Stimulated activated CD4-positive, alpha-beta T cell treated with anti-CD3 and anti-CD28 coated beads, Interleukin-15, amount 100 ng/mL, for 24 hours (primary cell): ENCODE measurements at regions not wholly inside any gene's neighbourhood (a gene's known extent, or its start where the extent isn't known, plus 50 kb on each side); places are given as distances from the start of the nearest gene placed in this dataset.
"Not testable (repeated sequence)": the region's sequence is repeated elsewhere in the genome, so short reads cannot be mapped to it uniquely, and the experiment has no call there.

Source experiments
- DNase-seq: peaks from one replicate; pipeline ENCODE4 v3.0.0-alpha.2; 2020

DNA sequence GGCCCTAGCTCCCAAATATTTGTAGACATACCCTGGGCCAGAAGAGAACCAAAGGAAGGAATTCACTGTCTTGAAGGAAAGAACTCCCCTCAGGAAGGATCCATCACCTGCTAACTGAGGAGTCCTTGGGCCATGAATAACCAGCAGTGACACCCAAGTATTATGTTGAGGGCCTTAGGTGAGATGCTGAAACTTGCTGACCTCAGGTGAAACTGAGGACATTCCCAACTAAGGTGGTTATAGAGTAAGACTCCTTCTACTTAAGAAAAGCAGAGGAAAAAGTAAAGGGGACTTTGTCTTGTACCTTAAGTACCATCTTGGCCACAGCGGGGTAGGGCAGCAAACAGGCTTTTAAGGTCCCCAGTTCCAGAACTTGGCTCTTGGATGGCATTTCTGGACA, 491.7 kb downstream of the C6orf118 start:
- DNase-seq: no peak

DNA sequence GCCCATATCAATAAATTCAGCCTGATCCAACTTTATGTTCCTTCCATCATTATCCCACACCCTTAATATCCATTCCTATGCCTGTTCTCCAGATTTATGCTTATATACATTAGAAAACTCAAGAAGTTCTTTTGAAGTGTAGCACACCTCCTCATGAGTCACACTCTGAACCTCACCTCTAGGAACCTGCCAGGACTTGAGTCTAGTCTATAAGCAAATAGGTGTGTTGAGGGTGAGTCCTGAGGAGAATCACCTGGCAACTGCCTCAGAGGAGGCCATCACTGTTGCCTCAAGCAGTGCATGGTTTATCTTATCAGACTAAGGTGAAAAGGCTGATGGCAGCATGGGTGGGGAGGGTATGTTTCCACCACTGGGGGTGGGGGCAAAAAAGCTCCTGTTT, 496.7 kb downstream of the C6orf118 start:
- no peak for DNase-seq

DNA sequence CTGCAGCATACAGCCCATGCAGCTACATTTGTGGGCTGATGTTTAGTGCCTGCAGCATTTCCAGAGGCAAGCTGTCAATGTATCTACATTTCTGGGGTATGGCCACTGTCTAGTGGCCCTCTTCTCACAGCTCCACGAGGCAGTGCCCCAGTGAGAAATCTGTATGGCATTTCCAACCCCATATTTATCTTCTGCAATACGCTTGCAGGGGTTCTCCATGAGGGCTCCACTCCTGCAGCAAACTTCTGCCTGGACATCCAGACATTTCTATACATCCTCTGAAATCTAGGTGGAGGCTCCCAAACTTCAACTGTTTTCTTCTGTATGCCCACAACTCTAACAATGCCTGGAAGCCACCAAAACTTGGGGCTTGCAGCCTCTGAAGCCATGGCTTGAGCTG, 502.3 kb downstream of the C6orf118 start:
- DNase-seq: no peak

DNA sequence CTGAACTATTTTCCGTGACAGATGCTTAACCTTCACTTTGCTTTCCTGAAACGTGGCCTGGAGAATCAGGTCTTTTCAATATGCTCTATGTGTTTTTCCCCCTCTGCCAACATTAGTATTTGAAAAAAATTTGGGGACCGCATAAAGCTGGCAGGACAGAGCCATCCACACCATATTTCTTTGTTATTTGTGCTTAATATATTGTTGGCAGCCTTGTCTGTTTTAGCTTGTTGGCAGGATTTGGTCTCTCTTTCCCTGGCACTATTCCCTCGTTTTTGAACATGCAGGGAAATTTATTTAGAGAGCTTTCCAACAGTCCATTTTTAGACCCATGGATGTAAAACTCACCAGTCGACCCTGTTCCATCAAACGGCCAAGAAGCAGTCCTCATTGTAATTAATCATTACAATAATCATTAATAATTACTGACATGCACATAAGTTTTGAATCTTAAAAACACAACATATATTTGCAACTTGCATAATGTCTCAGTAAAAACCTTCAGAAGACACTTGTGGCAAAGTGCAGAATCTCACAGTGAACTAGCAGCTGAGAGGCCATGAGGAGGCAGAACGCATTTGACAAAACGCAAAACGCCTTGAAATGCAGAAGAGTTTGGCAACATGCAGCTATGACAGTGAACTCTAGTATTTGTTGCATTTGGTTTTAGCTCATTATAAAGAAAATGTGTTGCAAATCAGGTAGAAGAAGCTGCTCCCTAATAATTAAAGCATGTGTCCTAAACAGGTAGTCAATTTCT, 514.2 kb downstream of the C6orf118 start:
- no peak for DNase-seq

DNA sequence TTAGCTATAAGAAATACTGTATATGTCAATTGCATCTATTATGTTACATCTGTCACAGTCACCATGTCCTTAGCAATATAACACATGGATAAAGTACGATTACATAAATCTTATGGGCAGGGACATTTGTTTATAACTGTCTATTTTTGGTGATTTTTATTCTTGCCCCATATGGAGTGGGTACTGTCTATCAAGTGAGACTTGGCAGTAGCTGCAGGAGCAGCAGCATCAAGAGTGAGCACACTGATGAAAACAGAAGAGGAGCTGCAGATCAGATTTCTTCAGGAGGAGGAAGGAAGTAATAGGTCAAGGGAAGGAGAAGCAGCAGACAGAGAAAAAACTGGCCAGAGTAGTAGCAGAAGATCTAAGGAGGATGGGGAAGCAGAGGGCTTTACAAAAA, 516.7 kb downstream of the C6orf118 start:
- no peak for DNase-seq

DNA sequence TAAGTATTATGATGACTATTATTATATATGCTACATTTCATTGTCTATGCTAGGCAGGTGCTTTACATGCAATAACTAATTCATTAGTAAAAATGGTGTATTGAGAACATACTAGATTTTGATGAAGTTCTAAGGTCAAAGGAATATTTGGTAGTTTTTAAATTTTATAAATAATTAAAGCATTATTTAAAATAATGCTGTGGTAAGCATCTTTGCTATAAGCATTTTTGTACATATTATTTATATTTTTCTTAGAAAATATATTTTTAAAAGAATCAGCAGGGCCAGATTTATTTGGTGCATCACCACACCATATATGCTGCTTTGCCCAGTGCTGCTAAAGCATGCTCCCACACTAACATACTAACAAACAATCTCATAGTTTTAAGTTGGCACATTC, 517.9 kb downstream of the C6orf118 start:
- no peak for DNase-seq

DNA sequence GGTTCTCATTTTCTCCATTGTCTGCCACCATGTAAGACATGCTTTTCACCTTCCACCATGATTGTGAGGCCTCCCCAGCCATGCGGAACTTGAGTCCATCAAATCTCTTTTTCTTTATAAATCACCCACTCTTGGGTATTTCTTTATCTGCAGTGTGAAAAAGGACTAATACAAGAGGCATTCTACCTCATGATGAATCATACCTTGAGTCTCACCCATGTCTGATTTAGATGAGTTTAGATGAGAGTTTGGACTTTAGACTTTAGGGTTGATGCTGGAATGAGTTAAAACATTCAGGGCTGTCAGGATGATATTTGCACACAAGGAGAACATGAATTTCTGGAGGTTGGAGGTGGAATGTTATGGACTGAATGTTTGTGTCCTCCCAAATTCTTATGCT, 545.6 kb downstream of the C6orf118 start:
- DNase-seq: no peak

DNA sequence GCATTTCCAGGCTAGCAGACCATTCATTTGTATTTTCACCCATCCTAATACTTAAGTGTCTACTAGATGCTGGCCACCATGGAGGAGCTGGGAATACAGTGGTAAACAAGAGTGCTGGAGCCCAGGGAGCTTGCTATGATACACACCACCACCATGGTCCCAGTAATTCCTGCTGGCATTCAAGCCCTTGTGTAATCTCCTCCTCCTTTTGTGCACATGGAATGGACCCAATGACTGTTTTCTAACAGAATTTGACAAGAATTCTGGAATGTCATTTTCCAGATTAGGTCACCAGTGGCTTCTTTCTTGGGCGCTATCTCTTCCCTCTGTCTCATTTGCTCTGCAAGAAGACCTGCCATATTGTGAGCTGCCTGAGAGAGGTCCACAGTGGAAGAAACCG, 552.0 kb downstream of the C6orf118 start:
- no peak for DNase-seq

DNA sequence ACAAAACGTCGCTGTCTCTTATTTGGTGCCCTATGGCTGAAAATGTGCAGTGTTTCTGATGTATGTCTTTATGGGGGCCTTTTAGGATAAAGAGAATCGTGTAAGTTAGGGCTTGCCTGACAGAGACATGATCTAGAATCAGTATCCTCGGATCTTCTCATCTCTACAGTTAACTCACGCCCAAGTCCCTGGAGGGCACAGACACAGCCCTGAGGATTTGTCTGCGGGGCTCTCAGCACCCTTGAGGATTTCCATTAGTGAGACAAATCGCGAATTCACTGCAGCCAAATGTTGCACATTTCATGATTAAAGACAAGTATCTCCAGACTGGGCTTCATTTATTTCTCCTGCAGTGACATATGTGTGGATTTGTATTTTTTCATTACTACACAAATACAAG, 552.7 kb downstream of the C6orf118 start:
- DNase-seq: no peak

DNA sequence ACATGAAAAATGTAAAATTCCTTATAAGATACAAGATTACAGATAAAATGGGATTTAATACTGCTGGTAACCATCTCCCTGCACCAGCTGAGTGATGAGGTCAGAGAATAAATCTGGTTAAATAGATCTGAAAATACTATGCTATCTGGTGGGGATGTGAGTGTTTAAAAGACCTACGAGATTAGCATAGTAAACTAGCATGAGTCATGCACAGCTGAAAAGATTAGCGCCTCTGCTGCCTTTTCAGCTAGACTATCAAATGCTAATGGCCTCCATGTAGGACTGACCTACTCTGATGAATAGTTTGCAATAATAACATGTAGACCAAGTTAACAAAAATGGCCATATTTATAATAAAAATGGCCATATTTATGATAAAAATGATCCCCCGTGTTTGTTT, 553.3 kb downstream of the C6orf118 start:
- DNase-seq: no peak

DNA sequence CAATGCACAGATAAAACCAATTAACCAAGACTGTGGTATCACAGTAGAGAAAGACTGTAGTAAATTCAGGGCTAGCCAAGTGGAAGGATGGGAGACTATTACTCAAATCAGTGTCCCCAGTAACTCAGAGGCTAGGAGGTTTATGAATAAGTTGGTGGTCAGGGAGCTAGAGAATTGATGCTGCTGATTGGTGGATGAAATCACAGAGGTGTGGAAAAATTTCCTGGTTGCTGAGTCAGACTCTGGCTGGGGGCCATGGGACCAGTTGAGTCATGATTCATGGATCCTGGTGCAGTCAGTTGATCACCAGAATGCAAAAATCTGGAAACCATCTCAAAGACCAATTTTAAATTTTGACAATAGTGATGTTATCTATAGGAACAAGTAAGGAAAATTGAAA, 555.9 kb downstream of the C6orf118 start:
- no peak for DNase-seq

DNA sequence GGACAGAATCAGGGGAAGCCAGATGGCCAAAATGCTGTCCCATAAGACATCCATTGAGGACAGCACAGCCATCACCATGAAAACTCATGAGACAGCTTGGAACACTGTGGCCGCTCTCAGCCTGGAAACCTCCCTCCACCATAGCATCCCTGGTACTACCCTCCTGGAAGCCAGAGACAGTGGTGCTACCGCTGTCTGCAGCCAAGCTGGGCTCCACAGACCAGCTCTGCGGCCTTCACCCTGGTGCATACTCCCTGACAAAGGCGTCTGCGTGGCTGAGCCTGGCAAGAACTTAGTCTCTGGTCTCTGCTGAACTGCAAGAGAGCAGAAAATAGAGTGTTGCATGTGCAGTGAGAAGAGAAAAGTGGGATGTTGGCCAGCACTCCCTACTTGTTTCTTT, 558.0 kb downstream of the C6orf118 start:
- no peak for DNase-seq

DNA sequence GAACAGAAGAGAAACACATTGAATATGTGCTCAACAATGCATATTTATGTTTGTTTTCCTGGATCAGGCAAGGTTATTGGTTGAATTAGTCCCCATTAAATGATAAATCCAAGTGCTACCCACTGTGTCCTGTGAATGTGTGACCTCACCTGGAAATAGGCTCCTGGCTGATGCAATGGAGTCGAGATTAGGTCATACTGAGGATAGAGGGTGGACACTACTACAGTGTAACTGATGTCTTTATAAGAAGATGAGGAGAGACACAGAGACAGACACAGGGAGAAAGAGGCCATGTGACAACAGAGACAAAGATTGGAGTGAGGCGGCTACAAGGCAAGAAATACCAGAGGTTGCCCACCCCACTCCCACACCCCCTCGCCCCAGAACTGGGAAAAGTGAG, 559.3 kb downstream of the C6orf118 start:
- no peak for DNase-seq

DNA sequence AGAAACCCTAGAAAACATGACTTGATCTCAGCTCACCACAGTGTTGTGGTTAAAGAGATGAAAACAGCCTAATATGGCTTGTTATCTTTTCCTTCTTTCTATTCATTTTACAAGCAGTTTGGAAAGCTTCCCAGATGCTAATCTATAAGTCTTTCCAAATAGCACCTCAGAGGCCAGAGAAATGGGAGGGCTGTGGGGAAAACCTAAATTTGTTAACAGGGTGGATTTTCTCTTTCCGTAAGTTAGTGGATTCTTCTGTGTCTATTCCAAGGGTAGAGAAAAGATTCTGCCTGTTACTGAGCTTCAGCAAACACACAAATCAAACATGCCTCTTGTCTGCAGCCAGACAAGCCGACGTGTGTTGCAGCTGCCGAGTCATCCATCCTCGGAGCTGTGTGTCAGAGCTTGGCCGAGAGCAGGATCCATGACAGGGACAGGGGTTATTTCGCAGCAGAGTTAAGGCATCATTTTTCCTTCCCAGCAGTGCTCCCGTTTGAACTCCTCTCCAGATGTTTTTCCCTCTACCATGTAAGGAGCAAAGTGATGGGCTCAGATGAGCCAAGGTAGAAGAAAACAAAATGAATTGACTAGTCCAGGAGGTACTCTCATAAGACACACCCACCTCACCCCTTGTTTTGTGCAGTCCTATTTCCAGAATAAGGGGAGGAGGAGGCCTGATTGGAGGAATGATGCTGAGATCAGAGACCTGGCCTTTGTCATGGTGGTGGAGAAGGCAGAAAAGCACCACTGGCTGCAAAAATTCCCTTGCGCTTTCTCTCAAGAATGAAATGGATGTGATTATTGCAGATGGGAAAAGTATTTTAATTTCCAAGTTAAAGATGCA, 560.0 kb downstream of the C6orf118 start:
- no peak for DNase-seq

DNA sequence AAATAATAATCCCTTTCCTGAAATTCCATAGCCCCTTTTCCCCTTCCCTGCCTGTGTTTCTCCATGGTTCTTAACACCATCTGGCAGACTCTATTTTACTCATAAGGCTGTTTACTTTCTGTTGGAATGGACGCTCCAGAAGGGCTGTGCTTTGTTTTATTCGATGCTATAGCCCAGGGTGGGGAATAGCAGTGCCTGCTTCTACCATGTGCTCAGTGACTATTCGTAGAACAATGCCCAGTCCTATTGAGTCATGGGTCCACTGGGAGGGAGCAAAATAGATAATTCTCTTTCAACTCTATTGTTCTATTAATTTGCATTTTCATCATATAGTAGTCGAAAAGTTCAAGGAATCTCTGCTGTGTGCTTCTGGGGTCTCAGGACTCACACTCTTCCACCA, 565.1 kb downstream of the C6orf118 start:
- no peak for DNase-seq

DNA sequence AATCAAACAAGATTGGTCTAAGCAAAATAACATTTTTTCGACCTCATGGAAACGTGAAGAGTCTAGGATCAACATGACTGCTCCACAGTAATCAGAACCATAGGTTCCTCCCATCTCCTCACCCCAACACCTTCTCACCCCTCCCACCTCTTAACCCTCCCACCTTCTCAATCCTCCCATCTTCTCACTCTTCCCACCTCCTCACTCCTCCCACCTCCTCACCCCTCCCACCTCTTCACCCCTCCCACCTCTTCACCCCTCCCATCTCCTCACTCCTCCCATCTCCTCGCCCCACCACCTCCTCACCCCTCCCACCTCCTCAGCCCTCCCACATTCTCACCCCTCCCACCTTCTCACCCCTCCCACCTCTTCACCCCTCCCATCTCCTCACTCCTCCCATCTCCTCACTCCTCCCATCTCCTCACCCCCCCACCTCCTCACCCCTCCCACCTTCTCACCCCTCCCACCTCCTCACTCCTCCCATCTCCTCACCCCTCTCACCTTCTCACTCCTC, 567.4 kb downstream of the C6orf118 start:
- DNase-seq: no peak

DNA sequence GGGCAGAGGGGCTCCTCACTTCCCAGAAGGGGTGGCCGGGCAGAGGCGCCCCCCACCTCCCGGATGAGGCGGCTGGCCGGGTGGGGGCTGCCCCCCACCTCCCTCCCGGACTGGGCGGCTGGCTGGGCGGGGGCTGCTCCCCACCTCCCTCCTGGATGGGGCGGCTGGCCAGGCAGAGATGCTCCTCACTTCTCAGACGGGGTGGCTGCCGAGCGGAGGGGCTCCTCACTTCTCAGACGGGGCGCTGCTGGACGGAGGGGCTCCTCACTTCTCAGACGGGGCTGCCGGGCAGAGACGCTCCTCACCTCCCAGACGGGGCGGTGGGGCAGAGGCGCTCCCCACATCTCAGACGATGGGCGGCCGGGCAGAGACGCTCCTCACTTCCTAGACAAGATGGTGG, 573.3 kb downstream of the C6orf118 start:
- not testable (repeated sequence) for DNase-seq

DNA sequence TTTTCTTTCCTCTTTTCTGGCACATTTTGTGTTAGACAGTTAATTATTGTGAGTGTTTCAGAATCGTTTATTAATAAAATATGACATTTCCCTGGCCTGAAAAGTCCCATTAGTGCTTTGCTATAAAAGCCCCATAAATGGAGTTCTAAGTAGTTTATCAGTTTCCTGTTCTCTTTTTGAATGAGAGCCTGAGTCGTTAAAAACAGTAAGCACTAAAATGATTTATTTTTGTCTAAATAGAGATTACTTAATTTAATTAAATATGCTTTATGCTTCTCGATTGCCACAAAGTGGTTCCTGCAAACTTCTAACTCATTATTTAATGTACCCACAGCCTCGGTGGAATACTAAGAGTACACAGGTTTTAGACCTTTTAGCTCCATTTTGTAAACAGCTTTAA, 577.9 kb downstream of the C6orf118 start:
- no peak for DNase-seq

DNA sequence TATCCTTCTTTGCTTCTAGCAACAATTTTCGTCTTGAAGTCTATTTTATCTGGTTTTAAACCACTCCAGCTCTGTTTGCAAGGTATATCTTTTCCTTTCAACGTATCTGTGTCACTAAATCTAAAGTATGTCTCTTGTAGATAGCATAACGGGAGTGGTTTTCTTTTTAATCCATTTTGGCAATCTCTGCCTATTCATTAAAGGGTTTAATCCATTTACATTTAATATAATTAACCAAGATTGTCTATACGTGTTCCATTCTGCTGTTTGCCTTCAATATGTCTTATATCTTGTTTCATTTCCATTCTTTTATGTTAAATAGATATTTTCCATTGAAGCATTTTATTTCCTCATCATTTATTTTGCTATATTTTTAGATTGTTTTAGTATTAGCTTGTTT, 587.9 kb downstream of the C6orf118 start:
- DNase-seq: no peak

DNA sequence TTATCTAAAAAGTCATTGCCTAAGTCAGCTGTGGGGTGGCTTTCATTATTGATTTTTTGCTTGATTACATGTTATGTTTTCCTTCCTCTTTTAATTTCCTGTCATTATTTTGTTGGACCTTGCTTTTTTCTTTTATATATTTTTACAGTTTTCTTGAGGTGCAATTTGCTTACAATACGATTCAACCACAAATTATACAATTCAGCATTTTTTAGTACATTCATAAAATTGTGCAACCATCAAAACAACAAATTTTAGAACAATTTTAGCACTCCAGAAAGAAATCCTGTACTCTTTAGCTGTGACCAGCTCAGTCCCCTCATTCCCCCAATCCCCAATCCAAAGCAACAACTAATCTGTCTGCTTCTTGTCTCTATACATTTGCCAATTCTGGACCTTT, 608.9 kb downstream of the C6orf118 start:
- DNase-seq: no peak

DNA sequence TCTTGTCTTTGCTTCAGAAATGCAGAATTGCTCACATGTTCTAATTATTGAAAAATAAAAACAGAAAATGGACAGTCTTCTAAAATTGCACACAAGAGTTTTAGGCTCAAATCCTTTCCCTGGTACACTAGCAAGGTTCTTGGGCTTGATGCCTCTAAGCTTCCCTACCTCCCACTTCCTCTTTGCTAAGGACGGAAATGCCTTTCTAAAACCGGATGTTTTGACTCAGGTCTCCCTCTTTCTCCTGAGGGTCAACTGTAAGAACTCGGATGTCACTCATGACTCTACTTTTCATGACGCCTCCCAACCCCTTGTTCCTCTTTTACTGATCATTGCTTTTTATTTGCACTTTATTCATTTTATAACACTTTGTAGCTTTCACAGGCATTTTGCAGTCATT, 613.5 kb downstream of the C6orf118 start:
- no peak for DNase-seq

DNA sequence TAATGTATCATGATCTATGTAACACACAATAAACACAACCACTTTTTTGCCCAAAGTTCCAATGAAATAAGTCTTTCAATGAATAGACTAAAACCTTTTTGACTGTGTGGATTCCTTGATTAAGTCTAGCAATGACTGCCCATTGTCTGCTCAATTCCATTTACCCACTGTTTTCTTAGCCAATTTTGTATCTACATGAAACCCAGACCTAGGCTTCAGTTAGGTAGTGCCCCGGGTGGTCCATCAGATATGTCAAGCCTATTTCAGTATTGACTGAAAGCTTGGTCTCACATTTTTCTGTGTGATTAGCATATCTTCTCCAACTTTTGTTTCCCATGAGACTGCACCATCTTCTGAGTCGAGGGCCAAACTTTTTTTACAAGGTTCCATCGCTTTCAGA, 615.0 kb downstream of the C6orf118 start:
- DNase-seq: no peak

DNA sequence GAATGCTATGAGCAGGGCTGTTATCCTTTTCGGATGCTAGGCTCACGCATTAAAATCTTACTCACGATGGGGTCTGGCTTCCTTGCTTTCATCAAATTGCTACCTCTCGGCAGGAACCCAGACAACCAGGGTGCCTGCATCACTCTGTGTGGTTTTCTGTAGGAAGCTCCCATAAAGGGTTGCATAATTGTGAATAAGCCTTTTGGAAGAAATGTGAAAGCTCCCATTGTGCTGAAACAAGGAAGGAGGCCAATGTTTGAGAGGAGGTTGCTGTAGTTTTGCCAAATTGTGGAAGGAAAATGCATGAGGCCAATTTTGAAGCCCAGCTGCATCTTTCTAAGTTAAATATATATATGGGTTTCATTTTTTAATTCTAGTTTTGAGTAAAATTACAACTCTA, 615.5 kb downstream of the C6orf118 start:
- DNase-seq: no peak

DNA sequence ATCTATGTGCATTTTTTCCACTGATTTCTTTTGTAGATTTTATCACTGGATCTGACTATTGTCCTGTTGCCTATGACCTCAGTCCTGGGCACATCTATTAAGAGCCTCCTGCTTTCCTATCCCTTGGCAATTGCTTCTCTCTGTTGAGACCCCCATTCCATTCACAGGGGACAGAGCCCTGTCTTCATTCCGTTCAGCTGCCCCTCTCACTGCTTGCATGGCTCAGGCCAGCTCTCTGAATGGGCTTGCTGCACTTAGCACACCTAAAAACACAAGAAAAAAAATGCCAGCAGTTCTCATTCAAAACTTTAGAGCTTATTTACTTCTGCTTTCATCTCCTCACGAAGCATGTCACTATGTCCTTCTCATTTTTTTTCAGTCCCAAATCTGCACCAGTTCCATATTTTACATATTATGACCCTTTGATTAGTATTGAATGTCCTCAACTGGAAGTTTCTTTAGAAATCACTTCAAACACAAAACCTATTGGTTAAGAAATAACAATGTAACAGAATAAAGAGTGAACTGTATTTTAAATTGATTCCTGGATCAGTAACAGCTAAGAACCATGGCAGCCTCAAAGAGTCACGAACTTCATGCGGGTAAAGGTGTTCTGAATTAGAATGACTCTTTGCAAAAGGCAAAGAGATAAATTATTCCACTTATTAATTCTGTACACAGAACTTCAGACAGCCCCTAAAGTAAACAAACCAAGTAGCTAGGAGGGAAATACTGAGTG, 616.5 kb downstream of the C6orf118 start:
- DNase-seq: no peak
